HG03135 (cell line): ENCODE measurements at regions not wholly inside any gene's neighbourhood (a gene's known extent, or its start where the extent isn't known, plus 50 kb on each side); places are given as distances from the start of the nearest gene placed in this dataset.

ENCODE experiments used
- ATAC-seq: cut with Tn5 transposase; IDR thresholded peaks from one replicate; pipeline ENCODE4 v1.9.1; 2021; ENCODE audit warnings: mild to moderate bottlenecking, moderate library complexity; ENCODE audit not compliant: unreplicated experiment

GRCh38 chr15:59953392-59953883, 50.7 kb upstream of the FOXB1 start:
- no peak for ATAC-seq

- no peak for ATAC-seq
Measured at GRCh38 chr15:59952960-59953359, 51.2 kb upstream of the FOXB1 start.

GRCh38 chr15:59950603-59951388, 53.3 kb upstream of the FOXB1 start:
- no peak for ATAC-seq

GRCh38 chr15:59948924-59949613, 55.0 kb upstream of the FOXB1 start:
- no peak for ATAC-seq

GRCh38 chr15:59946084-59946483, 58.0 kb upstream of the FOXB1 start:
- ATAC-seq: no peak

- no peak for ATAC-seq
Measured at GRCh38 chr15:59945036-59945435, 59.1 kb upstream of the FOXB1 start.

GRCh38 chr15:59941612-59942011, 62.5 kb upstream of the FOXB1 start:
- no peak for ATAC-seq

GRCh38 chr15:59940928-59941327, 63.2 kb upstream of the FOXB1 start:
- ATAC-seq: no peak

- no peak for ATAC-seq
Measured at GRCh38 chr15:59940456-59940855, 63.7 kb upstream of the FOXB1 start.

GRCh38 chr15:59936741-59937140, 67.4 kb upstream of the FOXB1 start:
- ATAC-seq: no peak

GRCh38 chr15:59933607-59934006, 70.5 kb upstream of the FOXB1 start:
- no peak for ATAC-seq

- no peak for ATAC-seq
Measured at GRCh38 chr15:59931646-59932261, 72.4 kb upstream of the FOXB1 start.

- ATAC-seq: no peak
Measured at GRCh38 chr15:59924812-59925522, 79.1 kb upstream of the FOXB1 start.

GRCh38 chr15:59924096-59924495, 80.0 kb upstream of the FOXB1 start:
- ATAC-seq: no peak

- ATAC-seq: no peak
Measured at GRCh38 chr15:59923508-59923907, 80.6 kb upstream of the FOXB1 start.

- no peak for ATAC-seq
Measured at GRCh38 chr15:59918994-59919951, 84.8 kb upstream of the FOXB1 start.

GRCh38 chr15:59917504-59918157, 86.5 kb upstream of the FOXB1 start:
- ATAC-seq: peak; percentile 79

GRCh38 chr15:59906046-59906445, 98.1 kb upstream of the FOXB1 start:
- no peak for ATAC-seq

GRCh38 chr15:59905176-59905575, 98.9 kb upstream of the FOXB1 start:
- ATAC-seq: no peak
